OCI-LY7 (cell line): ENCODE measurements at regions not wholly inside any gene's neighbourhood (a gene's known extent, or its start where the extent isn't known, plus 50 kb on each side); places are given as distances from the start of the nearest gene placed in this dataset.

Experiments used
- CTCF ChIP-seq: fragments of 200-600 bp; sonication (generic); conservative IDR thresholded peaks from 2 replicates; pipeline ENCODE4 v1.5.1; 2014; ENCODE audit warnings: mild to moderate bottlenecking, antibody characterized with exemption, low read length, moderate library complexity, mixed read lengths
- EZH2phosphoT487 ChIP-seq: fragments of 200-600 bp; sonication (generic); IDR thresholded peaks from 2 replicates; pipeline ENCODE4 v1.6.1; 2018; ENCODE audit warnings: low read depth, borderline replicate concordance, mild to moderate bottlenecking, mixed run types, antibody characterized with exemption, low read length, moderate library complexity, mixed read lengths

GRCh38 chr5:62100201-62100600 lies 205.8 kb upstream of the KIF2A start:
- TF ChIP-seq CTCF (no peak), EZH2phosphoT487 (no peak)
